ENCODE measurements at regions not wholly inside any gene's neighbourhood (a gene's known extent, or its start where the extent isn't known, plus 50 kb on each side); places are given as distances from the start of the nearest gene placed in this dataset.

DNA sequence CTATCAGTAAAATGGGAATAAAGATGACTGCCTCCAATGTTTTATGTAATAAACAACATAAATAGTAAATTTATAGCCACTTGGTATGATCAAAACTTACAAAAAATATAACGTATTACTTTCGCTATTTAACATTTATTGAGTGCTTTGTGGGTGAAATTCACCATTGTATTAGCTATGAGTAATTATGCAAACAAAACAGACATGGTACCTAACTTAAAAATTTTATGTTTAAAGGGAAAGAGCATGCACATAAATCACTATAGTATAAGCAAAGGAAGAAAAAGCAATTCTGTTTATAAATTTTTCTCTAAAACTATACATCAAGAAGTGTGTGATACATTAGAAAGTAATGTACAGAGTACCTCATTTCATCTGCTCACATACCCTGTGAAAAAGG is 1046.2 kb downstream of the NCAM2 start:
- H3K27me3 ChIP-seq = no peaks in the 10 kb centered on the region
- H3K9me3 ChIP-seq = no peaks in the 10 kb centered on the region
- 85 to 86% methylated on average over 2 of the region's 2 CpGs for WGBS, 2 donors
- ATAC-seq (ENCODE audit: low FRiP score in 2 of 2) = no peak
- no peaks in the 10 kb centered on the region for H3K36me3 ChIP-seq
- no peak overlapping the region for H3K4me3 ChIP-seq
- TF ChIP-seq POLR2A (IDR thresholded peaks at IDR 0.05) (no peak), EP300 (IDR thresholded peaks at IDR 0.05) (no peak), CTCF (IDR thresholded peaks at IDR 0.05) (no peak), POLR2AphosphoS5 (IDR thresholded peaks at IDR 0.05) (no peak)
- DNase-seq = no peak
- H3K27ac ChIP-seq = no peak overlapping the region
- no peaks in the 10 kb centered on the region for H3K4me1 ChIP-seq

- Histone ChIP-seq H3K36me3 (no peaks in the 10 kb centered on the region), H3K27me3 (no peaks in the 10 kb centered on the region), H3K27ac (no peak overlapping the region), H3K4me1 (no peaks in the 10 kb centered on the region), H3K9me3 (no peaks in the 10 kb centered on the region), H3K4me3 (no peak overlapping the region)
- DNase-seq (no peak), ATAC-seq (ENCODE audit: low FRiP score in 2 of 2) (no peak)
- TF ChIP-seq EP300 (IDR thresholded peaks at IDR 0.05) (no peak), POLR2AphosphoS5 (IDR thresholded peaks at IDR 0.05) (no peak), CTCF (IDR thresholded peaks at IDR 0.05) (no peak), POLR2A (IDR thresholded peaks at IDR 0.05) (no peak)
Observed at GRCh38 chr21:22046576-22046975, 1048.4 kb downstream of the NCAM2 start.

- Histone ChIP-seq H3K9me3 (no peaks in the 10 kb centered on the region), H3K36me3 (no peaks in the 10 kb centered on the region), H3K4me3 (no peak overlapping the region), H3K27me3 (no peaks in the 10 kb centered on the region), H3K27ac (no peak overlapping the region), H3K4me1 (no peaks in the 10 kb centered on the region)
- 70 to 77% methylated on average over 5 of the region's 5 CpGs for WGBS, 2 donors
- DNase-seq (no peak), ATAC-seq (ENCODE audit: low FRiP score in 2 of 2) (no peak)
- TF ChIP-seq CTCF (IDR thresholded peaks at IDR 0.05) = no peak
- TF ChIP-seq POLR2A (IDR thresholded peaks at IDR 0.05) = no peak
- TF ChIP-seq POLR2AphosphoS5 (IDR thresholded peaks at IDR 0.05) = no peak
- no peak for TF ChIP-seq EP300 (IDR thresholded peaks at IDR 0.05)
Observed at GRCh38 chr21:22056904-22057303, 1058.7 kb downstream of the NCAM2 start.

GRCh38 chr21:22062472-22063139 is 1064.4 kb downstream of the NCAM2 start:
- no peak for TF ChIP-seq EP300 (IDR thresholded peaks at IDR 0.05)
- TF ChIP-seq POLR2A (IDR thresholded peaks at IDR 0.05) = no peak
- no peak for TF ChIP-seq CTCF (IDR thresholded peaks at IDR 0.05)
- TF ChIP-seq POLR2AphosphoS5 (IDR thresholded peaks at IDR 0.05) = no peak
- Histone ChIP-seq H3K4me1 (no peaks in the 10 kb centered on the region), H3K9me3 (no peaks in the 10 kb centered on the region), H3K27ac (no peak overlapping the region), H3K4me3 (no peak overlapping the region), H3K27me3 (no peaks in the 10 kb centered on the region), H3K36me3 (no peaks in the 10 kb centered on the region)
- no peak for ATAC-seq (ENCODE audit: low FRiP score in 2 of 2)
- DNase-seq = no peak

- WGBS, 2 donors = 68 to 79% methylated on average over 2 of the region's 2 CpGs
- ATAC-seq (ENCODE audit: low FRiP score in 2 of 2) = no peak
- no peak for TF ChIP-seq POLR2A (IDR thresholded peaks at IDR 0.05)
- no peak for TF ChIP-seq POLR2AphosphoS5 (IDR thresholded peaks at IDR 0.05)
- no peak for TF ChIP-seq EP300 (IDR thresholded peaks at IDR 0.05)
- no peak for TF ChIP-seq CTCF (IDR thresholded peaks at IDR 0.05)
Observed at GRCh38 chr21:22063140-22063539, 1064.9 kb downstream of the NCAM2 start.

More at GRCh38 chr21:22063140-22063539, 1064.9 kb downstream of the NCAM2 start:
- Histone ChIP-seq H3K4me3 (no peak overlapping the region), H3K9me3 (no peaks in the 10 kb centered on the region), H3K36me3 (no peaks in the 10 kb centered on the region), H3K4me1 (no peaks in the 10 kb centered on the region), H3K27me3 (no peaks in the 10 kb centered on the region), H3K27ac (no peak overlapping the region)
- no peak for DNase-seq

All from upper lobe of left lung (tissue), 6 donors.